ENCODE measurements at regions not wholly inside any gene's neighbourhood (a gene's known extent, or its start where the extent isn't known, plus 50 kb on each side); places are given as distances from the start of the nearest gene placed in this dataset.

DNA sequence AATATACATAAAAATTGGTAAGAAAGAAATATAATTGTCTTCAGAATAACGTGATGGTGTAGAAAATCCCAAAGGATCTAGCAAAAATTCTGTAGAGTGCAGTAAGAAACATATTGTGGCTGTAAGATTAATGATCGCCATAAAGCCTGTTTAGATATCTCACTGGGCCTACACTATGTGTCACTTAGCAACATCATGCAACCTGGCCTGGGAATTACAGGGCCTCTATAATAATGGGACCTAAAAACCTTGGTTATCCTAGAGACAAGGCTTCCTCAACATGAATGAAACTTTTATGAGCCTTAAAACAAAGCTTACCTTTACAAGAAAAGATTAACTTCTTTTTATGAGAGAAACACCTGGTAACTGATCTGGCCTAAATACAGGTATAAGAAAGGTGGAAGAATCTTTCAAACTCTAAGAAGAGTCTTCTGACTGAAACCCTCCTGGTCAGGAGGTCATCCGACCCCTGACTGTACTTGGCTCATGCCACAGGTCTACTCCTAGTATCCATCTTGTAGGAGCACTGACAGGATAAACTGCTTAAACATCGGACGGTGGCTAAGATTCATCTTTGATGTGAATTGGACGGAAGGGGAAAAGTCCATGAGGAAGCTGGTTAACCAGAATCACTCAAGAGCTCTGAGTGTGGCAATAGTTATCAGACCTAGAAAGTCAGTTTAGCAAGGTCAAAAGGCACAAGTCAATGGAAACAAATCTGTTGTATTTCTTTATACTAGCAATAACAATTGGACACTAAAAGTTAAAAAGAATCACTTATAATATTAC is 1155.1 kb upstream of the SORCS1 start:
- TF ChIP-seq, protein P1, sequence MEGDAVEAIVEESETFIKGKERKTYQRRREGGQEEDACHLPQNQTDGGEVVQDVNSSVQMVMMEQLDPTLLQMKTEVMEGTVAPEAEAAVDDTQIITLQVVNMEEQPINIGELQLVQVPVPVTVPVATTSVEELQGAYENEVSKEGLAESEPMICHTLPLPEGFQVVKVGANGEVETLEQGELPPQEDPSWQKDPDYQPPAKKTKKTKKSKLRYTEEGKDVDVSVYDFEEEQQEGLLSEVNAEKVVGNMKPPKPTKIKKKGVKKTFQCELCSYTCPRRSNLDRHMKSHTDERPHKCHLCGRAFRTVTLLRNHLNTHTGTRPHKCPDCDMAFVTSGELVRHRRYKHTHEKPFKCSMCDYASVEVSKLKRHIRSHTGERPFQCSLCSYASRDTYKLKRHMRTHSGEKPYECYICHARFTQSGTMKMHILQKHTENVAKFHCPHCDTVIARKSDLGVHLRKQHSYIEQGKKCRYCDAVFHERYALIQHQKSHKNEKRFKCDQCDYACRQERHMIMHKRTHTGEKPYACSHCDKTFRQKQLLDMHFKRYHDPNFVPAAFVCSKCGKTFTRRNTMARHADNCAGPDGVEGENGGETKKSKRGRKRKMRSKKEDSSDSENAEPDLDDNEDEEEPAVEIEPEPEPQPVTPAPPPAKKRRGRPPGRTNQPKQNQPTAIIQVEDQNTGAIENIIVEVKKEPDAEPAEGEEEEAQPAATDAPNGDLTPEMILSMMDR (IDR thresholded peaks at IDR 0.05; ENCODE audit: poor library complexity): no peak
- TF ChIP-seq EZH2phosphoT487 (IDR thresholded peaks at IDR 0.05; ENCODE audit: low read depth, severe bottlenecking, unreplicated experiment): no peak
